GM12878 (cell line): ENCODE measurements at regions not wholly inside any gene's neighbourhood (a gene's known extent, or its start where the extent isn't known, plus 50 kb on each side); places are given as distances from the start of the nearest gene placed in this dataset.
A peak's percentile ranks its signal among the peaks of the same experiment; 100 is the strongest.

Experiments
- ATAC-seq: fragments of 200-7000 bp; cut with Tn5 transposase; 3 replicates; pipeline ENCODE4 v1.9.1; 2020; ENCODE audit warnings: mild to moderate bottlenecking, moderate library complexity
- BruUV-seq: library from RNA; stranded (reverse); fragments of 400-500 nt; replicated peaks from 2 replicates; lab custom pipeline; 2021; lab: Mats Ljungman, UMichigan
- CTCF ChIA-PET: fragments of 300-600 bp; sonication (Branson Sonifier 250); formaldehyde crosslinking; extraction: SDS; loops from one replicate; lab custom pipeline; 2021; ENCODE audit warnings: inconsistent platforms; lab: Yijun Ruan, JAX
- POLR2A ChIA-PET: fragments of 350-600 bp; formaldehyde crosslinking; extraction: SDS; loops from one replicate; lab custom pipeline; 2021; ENCODE audit warnings: inconsistent platforms; lab: Charles Lee
- RAD21 ChIA-PET: fragments of 300-600 bp; sonication (Branson Sonifier 250); formaldehyde crosslinking; loops from one replicate; lab custom pipeline; 2023; ENCODE audit warnings: antibody characterized with exemption; ENCODE audit not compliant: unreplicated experiment; lab: Charles Lee
- SMC1A ChIA-PET: fragments of 300-600 bp; sonication (Branson Sonifier 250); formaldehyde crosslinking; loops from one replicate; lab custom pipeline; 2023; ENCODE audit not compliant: unreplicated experiment, uncharacterized antibody; lab: Charles Lee
- DNase-seq: peaks from one replicate; pipeline ENCODE4 v3.0.0-alpha.2; 2011; ENCODE audit warnings: low read depth, low spot score
- FAIRE-seq: peaks from 3 replicates; lab custom pipeline; 2011; peaks lifted over from hg19 to GRCh38; lab: Jason Lieb, UNC
- H2AFZ ChIP-seq: 2 replicates; pipeline ENCODE4 v1.6.0; 2011; ENCODE audit warnings: low read depth, low read length, control low read depth; ENCODE audit not compliant: control insufficient read depth
- H3K27ac ChIP-seq: 2 replicates; pipeline ENCODE4 v1.5.1; 2011; ENCODE audit warnings: control low read depth; ENCODE audit not compliant: control insufficient read depth, insufficient read depth
- H3K27me3 ChIP-seq, 2 experiments: replicated peaks in 1 of 2; 2 replicates each; pipeline versions ENCODE4 v1.6.0 to v1.6.1; 2011; ENCODE audit warnings: low read length in 1 of 2; ENCODE audit not compliant: control insufficient read depth in 2 of 2, insufficient read depth in 2 of 2
- H3K36me3 ChIP-seq, 2 experiments: 2 replicates each; pipeline ENCODE4 v1.5.1; 2011; ENCODE audit warnings: low read length in 1 of 2; ENCODE audit not compliant: control insufficient read depth in 2 of 2, insufficient read depth in 2 of 2
- H3K4me1 ChIP-seq: 2 replicates; pipeline ENCODE4 v1.6.1; 2011; ENCODE audit warnings: mild to moderate bottlenecking, low read length, moderate library complexity, mixed read lengths; ENCODE audit not compliant: control insufficient read depth, insufficient read depth
- H3K4me2 ChIP-seq: 2 replicates; pipeline ENCODE4 v1.6.0; 2011; ENCODE audit warnings: control low read depth; ENCODE audit not compliant: control insufficient read depth, insufficient read depth
- H3K4me3 ChIP-seq: fragments of 200-600 bp; sonication (generic); 2 replicates; pipeline ENCODE4 v1.5.1; 2016
- H3K79me2 ChIP-seq: 2 replicates; pipeline ENCODE4 v1.6.0; 2011; ENCODE audit warnings: low read length; ENCODE audit not compliant: control insufficient read depth, insufficient read depth
- H3K9ac ChIP-seq: 2 replicates; pipeline ENCODE4 v1.8.0; 2011; ENCODE audit warnings: low read length, control low read depth, mixed read lengths; ENCODE audit not compliant: control insufficient read depth, insufficient read depth
- H3K9me3 ChIP-seq: replicated peaks from 3 replicates; pipeline ENCODE4 v1.5.1; 2011; ENCODE audit warnings: mild to moderate bottlenecking, low read length; ENCODE audit not compliant: control insufficient read depth, insufficient read depth
- H4K20me1 ChIP-seq: 2 replicates; pipeline ENCODE4 v1.6.0; 2011; ENCODE audit not compliant: control insufficient read depth, insufficient read depth
- CHD2 ChIP-seq: IDR thresholded peaks from 2 replicates; pipeline ENCODE4 v1.6.1; 2011; ENCODE audit warnings: low read depth, low read length, improper control_type of control experiment, borderline replicate concordance
- EZH2 ChIP-seq: IDR thresholded peaks from 2 replicates; pipeline ENCODE4 v1.6.1; 2012; ENCODE audit warnings: low read depth, mild to moderate bottlenecking, control low read depth, inconsistent platforms, low read length, borderline replicate concordance; ENCODE audit not compliant: control insufficient read depth
- FOXM1 ChIP-seq: IDR thresholded peaks from 2 replicates; pipeline ENCODE4 v1.6.1; 2012; ENCODE audit warnings: low read depth, mild to moderate bottlenecking, inconsistent platforms, low read length, moderate library complexity
- IKZF2 ChIP-seq, 2 experiments: fragments of 450-650 bp; IDR thresholded peaks; 2 replicates each; pipeline ENCODE4 v1.6.1; 2017; ENCODE audit warnings: mild to moderate bottlenecking in 2 of 2, moderate library complexity in 2 of 2
- KAT2A ChIP-seq: conservative IDR thresholded peaks from 2 replicates; pipeline ENCODE4 v1.6.1; 2011; ENCODE audit warnings: low read depth, low read length; ENCODE audit not compliant: control insufficient read depth
- RELB ChIP-seq: fragments of 450-650 bp; IDR thresholded peaks from 2 replicates; pipeline ENCODE4 v1.6.1; 2017; ENCODE audit warnings: low read depth, mild to moderate bottlenecking, moderate library complexity
- REST ChIP-seq: IDR thresholded peaks from 2 replicates; pipeline ENCODE4 v1.6.1; 2012; ENCODE audit warnings: mild to moderate bottlenecking, low read depth, low read length
- SREBF1 ChIP-seq: IDR thresholded peaks from 2 replicates; pipeline ENCODE4 v1.6.1; 2012; ENCODE audit warnings: mild to moderate bottlenecking, low read length
- SUPT20H ChIP-seq: IDR thresholded peaks from 2 replicates; pipeline ENCODE4 v1.6.1; 2011; ENCODE audit warnings: low read depth, mild to moderate bottlenecking, low read length, moderate library complexity, borderline replicate concordance; ENCODE audit not compliant: control insufficient read depth
- TAF1 ChIP-seq: IDR thresholded peaks from 2 replicates; pipeline ENCODE4 v1.6.1; 2011; ENCODE audit warnings: mild to moderate bottlenecking, low read depth, low read length, borderline replicate concordance
- YY1 ChIP-seq: IDR thresholded peaks from 2 replicates; pipeline ENCODE4 v1.6.1; 2011; ENCODE audit warnings: low read depth, mild to moderate bottlenecking, low read length
- ZNF24 ChIP-seq: fragments of 450-650 bp; IDR thresholded peaks from 2 replicates; pipeline ENCODE4 v1.6.1; 2017; ENCODE audit warnings: antibody characterized with exemption, mild to moderate bottlenecking
- ZNF384 ChIP-seq: IDR thresholded peaks from 2 replicates; pipeline ENCODE4 v1.6.1; 2012; ENCODE audit warnings: low read depth, mild to moderate bottlenecking, low read length, improper control_type of control experiment, borderline replicate concordance
- ZNF622 ChIP-seq: fragments of 450-650 bp; IDR thresholded peaks from 2 replicates; pipeline ENCODE4 v1.6.1; 2017; ENCODE audit warnings: mild to moderate bottlenecking, inconsistent platforms
- WGBS: methylation state at CpG from one replicate; pipeline ENCODE4 v1.1.6; 2016; ENCODE audit warnings: low lambda C conversion rate; ENCODE audit not compliant: insufficient replicate concordance, insufficient coverage; ENCODE audit errors: missing lambda C conversion rate; 5-methylcytosine and 5-hydroxymethylcytosine counted together
- in situ Hi-C: fragments of 300-500 bp; cut with MboI; formaldehyde crosslinking; loops from 9 replicates; pipeline ENCODE4 v1.14.3; 2018; ENCODE audit warnings: mixed read lengths
- intact Hi-C: fragments of 100-400 bp; cut with micrococcal nuclease; formaldehyde crosslinking; loops from one replicate; pipeline ENCODE4 v1.14.2; 2022; ENCODE audit not compliant: unreplicated experiment

- TF ChIP-seq RELB (no peak), YY1 (0 out of 2 replicates have a peak, but pooled peaks have one; percentile 47), SUPT20H (no peak)
Measured at GRCh38 chr12:91811481-91812287, 334.0 kb downstream of the BTG1 start (continued).

GRCh38 chr12:91810531-91811451, 334.9 kb downstream of the BTG1 start:
- Histone ChIP-seq H3K79me2 (no peaks in the 10 kb centered on the region), H2AFZ (peak overlapping the region; percentile 60; the same call in 1 of the 2 replicates), H3K27me3 (no peaks in the 10 kb centered on the region), H4K20me1 (no peaks in the 10 kb centered on the region), H3K4me1 (no peaks in the 10 kb centered on the region), H3K9ac (no peak overlapping the region), H3K27ac (no peak overlapping the region), H3K9me3 (no peaks in the 10 kb centered on the region), H3K4me2 (no peak overlapping the region), H3K4me3 (no peak overlapping the region), H3K36me3 (no peaks in the 10 kb centered on the region)
- in situ Hi-C loops = loop anchor here (5.0 to 10.0 kb wide), 3 partner anchors 327 to 762 kb away; no protein-coding TSS in a partner anchor
- DNase-seq = no peak
- FAIRE-seq = no peak
- ChIA-PET RAD21 (interaction anchor here (0.7 to 3.8 kb wide), 39 partner anchors 9 to 839 kb away, joined by 3 to 41 read pairs (median 4); partner anchors contain the start of gene BTG1), POLR2A (interaction anchor here (0.5 to 1.2 kb wide), 2 partner anchors 364 to 1066 kb away, joined by 3 read pairs; no protein-coding TSS in a partner anchor), CTCF (interaction anchor here (0.5 to 5.3 kb wide), 78 partner anchors 9 to 923 kb away, joined by 3 to 61 read pairs (median 4); partner anchors contain the start of gene BTG1), SMC1A (interaction anchor here (0.5 to 3.2 kb wide), 82 partner anchors 10 to 1031 kb away, joined by 3 to 51 read pairs (median 4); partner anchors contain the start of gene BTG1)
- ATAC-seq = peak; percentile 70
- intact Hi-C loops = loop anchor here (1.0 to 5.0 kb wide), 5 partner anchors 222 to 842 kb away; no protein-coding TSS in a partner anchor
- no TSS peak for BruUV-seq
- WGBS = 62% methylated on average over 3 of the region's 3 CpGs
- TF ChIP-seq EZH2 (no peak), TAF1 (no peak), YY1 (no peak), ZNF622 (no peak), FOXM1 (no peak), SREBF1 (no peak), ZNF384 (no peak), IKZF2 (IDR thresholded peaks at IDR 0.05) (no peak), REST (no peak), KAT2A (no peak), ZNF24 (no peak), CHD2 (no peak)
